22Rv1 (cell line): ENCODE measurements at regions not wholly inside any gene's neighbourhood (a gene's known extent, or its start where the extent isn't known, plus 50 kb on each side); places are given as distances from the start of the nearest gene placed in this dataset.

Experiments used
- CTCF ChIP-seq: fragments of 450-650 bp; IDR thresholded peaks from 2 replicates; pipeline ENCODE4 v1.5.1; 2017; ENCODE audit warnings: mild to moderate bottlenecking
- ZFX ChIP-seq: fragments of 450-650 bp; IDR thresholded peaks from 2 replicates; pipeline ENCODE4 v1.6.1; 2017; ENCODE audit warnings: antibody characterized with exemption, borderline replicate concordance

GRCh38 chr2:123209202-123209601, 815.9 kb upstream of the CNTNAP5 start:
- no peak for TF ChIP-seq CTCF
- no peak for TF ChIP-seq ZFX
